GM18951 (cell line): ENCODE measurements at regions not wholly inside any gene's neighbourhood (a gene's known extent, or its start where the extent isn't known, plus 50 kb on each side); places are given as distances from the start of the nearest gene placed in this dataset.

Source experiments
- POLR2A ChIP-seq: IDR thresholded peaks from 4 replicates; pipeline ENCODE4 v1.6.1; 2011; ENCODE audit warnings: mild to moderate bottlenecking; ENCODE audit not compliant: insufficient read length, insufficient read depth; ENCODE audit errors: extremely low read depth
- in situ Hi-C: fragments of 300-500 bp; cut with MboI; formaldehyde crosslinking; loops from one replicate; pipeline ENCODE4 v1.12.0; 2022; ENCODE audit warnings: low sequenced_read_pairs, mixed read lengths, inconsistent platforms; ENCODE audit not compliant: unreplicated experiment

DNA sequence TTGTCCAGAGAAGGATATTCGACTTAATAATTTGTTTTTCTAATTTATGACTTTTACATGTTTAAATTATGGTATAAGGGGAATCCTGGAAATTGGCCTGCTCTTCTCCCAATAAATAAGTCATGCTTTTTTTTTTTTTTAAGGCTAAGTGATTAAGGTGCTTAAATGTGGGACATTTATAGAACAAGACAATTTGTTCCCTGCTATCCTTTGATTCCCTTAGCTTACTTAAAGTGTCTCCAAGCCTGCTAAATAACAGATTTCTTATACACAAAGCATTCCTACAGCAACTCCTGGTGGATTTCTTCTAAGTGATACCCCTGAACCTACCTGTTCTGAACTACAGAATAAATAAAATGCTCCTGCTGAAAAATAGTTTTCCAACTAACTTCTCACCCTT lies 233.0 kb upstream of the UGT8 start:
- TF ChIP-seq POLR2A: no peak
- in situ Hi-C loops: no loop called here

- in situ Hi-C loops: no loop called here
- no peak for TF ChIP-seq POLR2A
Observed at GRCh38 chr4:114366368-114366767, 232.2 kb upstream of the UGT8 start.

GRCh38 chr4:114368751-114369150 lies 229.9 kb upstream of the UGT8 start:
- no peak for TF ChIP-seq POLR2A
- in situ Hi-C loops: no loop called here

DNA sequence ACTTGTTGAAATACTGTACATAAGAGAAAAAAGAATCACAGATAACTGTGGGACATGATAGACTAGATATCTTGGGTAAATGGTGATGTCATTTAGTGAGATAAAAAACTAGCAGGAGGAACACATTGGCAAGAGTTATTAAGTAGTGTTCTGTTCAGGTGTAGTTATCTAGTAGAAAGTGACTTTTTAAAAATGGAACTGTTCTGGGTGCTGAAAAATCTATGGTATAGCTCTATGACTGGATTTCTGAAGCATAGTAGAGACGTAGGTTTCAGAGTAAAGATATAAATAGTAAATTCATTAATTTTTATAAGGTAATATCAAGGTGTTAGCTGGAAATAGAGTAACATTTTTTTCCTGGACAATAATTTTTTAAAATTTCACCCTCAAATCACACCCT lies 225.1 kb upstream of the UGT8 start:
- TF ChIP-seq POLR2A: no peak
- in situ Hi-C loops: loop anchor here (10.0 kb wide), 2 partner anchors 419 to 969 kb away; no protein-coding TSS in a partner anchor

DNA sequence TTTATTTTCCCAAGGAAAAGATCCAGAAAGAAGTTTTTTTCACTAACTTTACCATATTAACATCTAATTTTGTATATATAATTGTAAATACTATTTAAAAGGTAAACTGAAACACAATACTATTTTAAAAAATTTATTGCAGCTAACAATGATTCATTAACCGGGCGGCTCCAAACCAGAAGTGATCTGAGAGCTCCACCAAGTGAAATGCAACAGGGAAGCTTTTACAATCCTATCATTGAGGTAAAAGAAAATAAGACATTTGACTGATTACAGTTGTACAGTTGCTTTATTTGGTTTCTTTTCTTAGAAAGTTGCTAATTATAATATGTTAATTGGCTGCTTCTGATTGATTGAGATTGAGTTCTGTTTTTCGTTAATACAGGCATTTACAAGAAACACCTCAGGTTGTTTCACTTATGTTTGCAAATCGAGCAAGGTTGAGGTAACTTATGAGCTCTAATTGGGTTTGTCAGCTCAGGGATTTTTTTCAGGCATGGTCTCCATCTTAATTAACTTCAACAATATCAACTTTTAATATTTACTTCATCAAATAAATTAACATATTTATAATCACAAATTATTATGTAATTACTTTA lies 220.2 kb upstream of the UGT8 start:
- TF ChIP-seq POLR2A: no peak
- in situ Hi-C loops: loop anchor here (10.0 to 25.0 kb wide), 3 partner anchors 284 to 974 kb away; no protein-coding TSS in a partner anchor

GRCh38 chr4:114383067-114383466 lies 215.5 kb upstream of the UGT8 start:
- no peak for TF ChIP-seq POLR2A
- in situ Hi-C loops: loop anchor here (25.0 kb wide), 1 partner anchor 279 kb away; no protein-coding TSS in a partner anchor

DNA sequence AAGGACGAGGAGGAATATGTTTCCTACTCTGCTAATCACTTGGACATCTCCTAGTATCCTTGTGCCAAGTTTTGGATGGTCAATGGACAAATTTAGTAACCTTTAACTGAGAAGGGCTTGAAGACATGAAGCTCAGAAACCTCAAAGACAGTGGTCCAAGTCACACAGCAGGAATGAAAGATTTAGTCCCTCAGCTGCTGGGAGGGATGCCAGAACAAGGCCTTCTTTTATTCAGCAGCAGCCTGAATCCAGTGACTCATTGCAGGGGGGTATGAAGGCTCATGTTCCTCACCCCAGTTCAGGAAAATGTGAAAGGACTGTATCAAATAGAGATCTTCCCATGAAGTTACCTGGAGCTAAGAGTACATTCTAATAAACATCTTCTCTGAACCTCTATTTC lies 214.9 kb upstream of the UGT8 start:
- in situ Hi-C loops: loop anchor here (25.0 kb wide), 1 partner anchor 279 kb away; no protein-coding TSS in a partner anchor
- no peak for TF ChIP-seq POLR2A

GRCh38 chr4:114384629-114385028 lies 214.0 kb upstream of the UGT8 start:
- in situ Hi-C loops: loop anchor here (25.0 kb wide), 1 partner anchor 278 kb away; no protein-coding TSS in a partner anchor

GRCh38 chr4:114385195-114385985 lies 213.2 kb upstream of the UGT8 start:
- TF ChIP-seq POLR2A: no peak

More at GRCh38 chr4:114384629-114385028, 214.0 kb upstream of the UGT8 start:
- TF ChIP-seq POLR2A: no peak

DNA sequence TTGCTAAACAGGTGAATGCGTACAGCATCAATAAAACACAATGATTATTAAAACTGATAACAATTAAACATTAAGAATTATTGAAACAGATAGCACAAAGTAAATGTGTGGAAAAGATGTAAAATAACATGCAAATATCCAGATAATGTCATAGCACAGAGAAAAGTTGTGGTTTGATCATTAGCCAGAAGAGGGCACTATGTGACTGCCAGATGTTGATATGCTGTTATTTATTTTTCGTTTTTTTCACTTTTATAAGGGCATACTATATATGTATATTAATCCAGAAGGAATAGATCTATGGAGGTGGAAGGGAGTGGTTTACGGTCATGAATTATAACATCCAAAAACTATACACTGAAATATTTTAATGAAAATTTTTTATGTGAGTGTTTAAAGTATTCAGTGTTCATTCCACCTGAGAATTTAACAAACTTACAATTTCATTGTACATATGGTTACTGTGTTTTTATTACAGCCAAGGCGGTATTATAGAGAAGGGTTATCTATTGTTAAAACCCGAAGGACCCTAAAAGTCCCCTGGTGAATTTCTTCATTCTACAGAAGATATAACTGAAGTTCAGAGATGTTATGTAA lies 211.9 kb upstream of the UGT8 start:
- no peak for TF ChIP-seq POLR2A
- in situ Hi-C loops: loop anchor here (25.0 kb wide), 1 partner anchor 276 kb away; no protein-coding TSS in a partner anchor

More at GRCh38 chr4:114385195-114385985, 213.2 kb upstream of the UGT8 start:
- in situ Hi-C loops: loop anchor here (25.0 kb wide), 1 partner anchor 277 kb away; no protein-coding TSS in a partner anchor

DNA sequence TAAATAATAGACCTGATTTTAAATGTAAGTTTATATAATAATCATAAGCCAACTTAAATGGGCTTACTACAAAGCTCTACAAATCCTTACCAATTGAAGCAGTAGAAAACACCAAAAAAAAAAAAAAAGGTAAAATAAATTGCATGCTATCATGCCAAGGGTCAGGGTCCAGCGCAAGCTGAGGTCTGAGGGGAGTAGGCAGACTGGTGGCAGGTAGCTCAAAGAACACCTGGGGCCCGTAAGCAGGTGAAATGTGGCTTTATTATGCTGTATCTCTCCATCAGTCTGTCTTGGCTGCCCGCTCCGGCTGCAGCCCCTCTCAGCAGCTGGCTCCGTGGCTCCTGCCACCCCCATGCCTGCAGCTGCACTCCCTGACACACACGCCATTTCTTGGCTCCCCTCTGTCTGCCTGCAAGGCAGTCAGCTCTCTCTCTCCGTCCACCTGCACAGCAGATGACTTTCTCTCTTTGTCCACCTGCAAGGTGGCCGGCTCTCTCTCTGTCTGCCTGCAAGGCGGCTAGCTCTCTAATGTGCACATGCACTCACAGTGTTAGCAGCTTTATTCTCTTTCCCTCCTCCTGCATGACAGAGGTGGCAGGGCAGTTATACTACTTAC lies 209.4 kb upstream of the UGT8 start:
- TF ChIP-seq POLR2A: no peak
- in situ Hi-C loops: loop anchor here (25.0 kb wide), 1 partner anchor 273 kb away; no protein-coding TSS in a partner anchor

- in situ Hi-C loops: loop anchor here (25.0 kb wide), 1 partner anchor 269 kb away; no protein-coding TSS in a partner anchor
- TF ChIP-seq POLR2A: no peak
Observed at GRCh38 chr4:114393295-114394038, 205.1 kb upstream of the UGT8 start.
